Upper lobe of left lung (tissue), 4 donors: ENCODE measurements at regions not wholly inside any gene's neighbourhood (a gene's known extent, or its start where the extent isn't known, plus 50 kb on each side); places are given as distances from the start of the nearest gene placed in this dataset.

Experiments
- CTCF ChIP-seq, 6 experiments: fragments of 450-650 bp in 4 of 6; fragments of 200-600 bp in 2 of 6; sonication (generic) in 2 of 6; IDR thresholded peaks; one replicate each; pipeline ENCODE4 v1.5.1; 2016 to 2019; ENCODE audit warnings: antibody characterized with exemption in 6 of 6
- POLR2A ChIP-seq, 4 donors: fragments of 450-650 bp; IDR thresholded peaks; one replicate each; pipeline ENCODE4 v1.5.1; 2016 to 2017; ENCODE audit warnings: antibody characterized with exemption in 4 of 4, mild to moderate bottlenecking in 2 of 4
- POLR2AphosphoS5 ChIP-seq, 2 donors: sonication (generic); formaldehyde crosslinking; IDR thresholded peaks; one replicate each; pipeline ENCODE4 v1.5.1; 2017; ENCODE audit warnings: antibody characterized with exemption in 2 of 2

- TF ChIP-seq CTCF (IDR thresholded peaks at IDR 0.05) (no peak), POLR2A (IDR thresholded peaks at IDR 0.05) (no peak), POLR2AphosphoS5 (IDR thresholded peaks at IDR 0.05) (no peak)
Observed at GRCh38 chr18:47560723-47561715, 309.6 kb upstream of the SKOR2 start.
